GM12892 (cell line): ENCODE measurements at regions not wholly inside any gene's neighbourhood (a gene's known extent, or its start where the extent isn't known, plus 50 kb on each side); places are given as distances from the start of the nearest gene placed in this dataset.

Experiments used
- DNase-seq: peaks from one replicate; pipeline ENCODE4 v3.0.0; 2011; ENCODE audit not compliant: insufficient read length
- FAIRE-seq: peaks from 2 replicates; lab custom pipeline; 2011; peaks lifted over from hg19 to GRCh38; lab: Jason Lieb, UNC
- POLR2A ChIP-seq: IDR thresholded peaks from 2 replicates; pipeline ENCODE4 v1.6.1; 2011; ENCODE audit warnings: low read depth, low read length, control low read depth
- POLR2AphosphoS5 ChIP-seq: IDR thresholded peaks from 2 replicates; pipeline ENCODE4 v1.6.1; 2011; ENCODE audit warnings: low read depth, low read length, control low read depth
- TAF1 ChIP-seq: IDR thresholded peaks from 2 replicates; pipeline ENCODE4 v1.6.1; 2011; ENCODE audit warnings: low read depth, mild to moderate bottlenecking, control low read depth, low read length, borderline replicate concordance

DNA sequence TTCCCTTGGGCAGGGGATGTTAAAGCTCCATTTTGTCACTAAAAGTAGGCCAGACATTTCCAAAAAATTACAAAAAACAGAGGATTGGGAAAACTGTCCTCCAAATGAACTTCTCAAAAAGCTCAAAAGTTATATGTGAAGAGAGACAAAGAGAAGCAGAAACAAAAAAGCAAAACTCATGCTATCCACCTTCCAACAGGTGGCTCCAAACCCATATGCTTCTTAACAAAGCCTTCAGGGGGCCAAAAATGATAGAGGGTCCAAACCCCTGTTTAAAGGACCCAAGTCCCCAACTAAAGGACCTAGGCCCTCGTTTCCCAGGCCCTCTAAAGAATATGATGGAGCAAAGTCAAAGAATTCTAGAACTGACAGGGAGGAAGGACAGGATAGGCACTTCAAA, 146.7 kb downstream of the AASDHPPT start:
- FAIRE-seq (no peak), DNase-seq (no peak)
- no peak for TF ChIP-seq POLR2A
- TF ChIP-seq TAF1: no peak
- no peak for TF ChIP-seq POLR2AphosphoS5

DNA sequence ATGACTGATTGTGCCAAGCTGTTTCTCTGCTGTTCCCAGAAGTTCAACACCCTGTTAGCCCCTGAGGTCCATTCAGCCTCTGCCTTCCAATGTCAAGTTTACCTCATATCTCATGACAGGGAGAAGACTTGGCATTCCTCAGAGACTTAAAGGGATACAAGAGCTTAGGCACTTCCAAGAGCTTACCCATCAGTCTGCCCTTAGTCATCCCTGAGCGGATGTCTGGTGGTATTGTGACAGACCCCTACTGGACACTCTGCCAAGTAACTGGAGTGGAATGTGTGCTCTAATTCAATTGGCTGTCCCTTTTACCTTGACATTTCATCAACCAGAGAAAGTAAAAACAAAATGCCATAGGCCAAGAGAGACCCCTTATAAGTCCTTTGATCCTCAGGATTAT, 151.5 kb downstream of the AASDHPPT start:
- TF ChIP-seq TAF1: no peak
- no peak for TF ChIP-seq POLR2AphosphoS5
- no peak for TF ChIP-seq POLR2A
- DNase-seq: no peak
- no peak for FAIRE-seq

DNA sequence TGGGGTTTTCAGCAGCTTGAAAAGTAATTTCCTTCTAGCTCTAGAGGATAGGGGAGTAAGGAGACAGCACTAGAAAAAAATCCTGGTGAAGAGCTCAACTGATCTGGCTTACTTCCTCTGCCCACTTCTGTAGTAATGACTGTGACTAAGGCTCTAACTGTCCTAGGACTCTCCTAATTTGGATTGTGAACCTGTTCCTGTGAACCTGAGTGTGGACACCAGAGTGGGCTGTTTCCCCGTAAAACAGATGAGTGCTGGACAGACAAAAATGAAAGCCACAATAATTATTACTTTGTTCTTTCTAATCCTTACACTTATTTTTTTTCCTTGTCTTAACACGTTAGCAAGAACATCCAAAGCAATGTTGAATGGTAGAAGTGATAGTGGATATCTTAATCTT, 154.1 kb downstream of the AASDHPPT start:
- no peak for DNase-seq
- no peak for TF ChIP-seq POLR2AphosphoS5
- TF ChIP-seq TAF1: no peak
- TF ChIP-seq POLR2A: no peak
- FAIRE-seq: no peak

DNA sequence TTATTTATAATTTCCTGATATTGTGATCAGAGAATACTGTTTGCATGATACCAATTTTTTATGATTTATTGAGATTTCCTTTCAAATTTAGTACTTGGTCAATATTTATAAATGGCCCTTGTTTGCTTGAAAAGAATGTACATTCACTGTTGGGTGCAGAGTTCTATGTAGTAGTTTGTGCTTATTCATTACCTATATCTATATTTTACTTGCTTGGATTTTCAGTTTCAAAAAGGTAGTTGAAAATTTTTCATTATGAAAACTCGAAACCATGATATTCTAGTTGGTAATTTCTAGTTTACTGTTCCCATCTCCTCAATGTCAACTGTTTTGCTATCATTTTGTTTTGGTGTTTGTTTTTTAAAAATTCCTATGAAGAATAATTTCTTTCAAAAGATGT, 155.7 kb downstream of the AASDHPPT start:
- no peak for TF ChIP-seq POLR2AphosphoS5
- TF ChIP-seq POLR2A: no peak
- no peak for TF ChIP-seq TAF1
- FAIRE-seq (no peak), DNase-seq (no peak)

DNA sequence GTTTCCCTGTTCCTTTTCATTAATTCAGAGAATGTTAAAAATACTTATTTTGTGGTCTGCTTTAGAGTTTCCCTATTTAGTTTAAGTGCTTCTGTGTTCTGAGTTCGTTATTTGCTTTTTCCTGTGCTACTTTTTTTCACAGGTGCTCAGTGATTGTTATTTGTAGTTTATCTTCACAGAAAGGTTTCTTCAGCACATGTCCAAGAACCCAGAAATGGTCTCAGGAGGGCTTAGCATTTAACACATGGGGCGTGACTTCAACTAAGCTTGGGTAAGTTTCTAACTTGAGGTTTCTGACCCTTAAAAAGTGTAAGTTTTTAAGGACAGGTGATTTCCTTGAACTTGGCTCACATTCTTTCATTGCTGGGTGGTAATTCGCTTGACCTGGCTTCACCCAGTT, 157.3 kb downstream of the AASDHPPT start:
- TF ChIP-seq TAF1 (no peak), POLR2AphosphoS5 (no peak), POLR2A (no peak)
- DNase-seq: no peak
- no peak for FAIRE-seq

DNA sequence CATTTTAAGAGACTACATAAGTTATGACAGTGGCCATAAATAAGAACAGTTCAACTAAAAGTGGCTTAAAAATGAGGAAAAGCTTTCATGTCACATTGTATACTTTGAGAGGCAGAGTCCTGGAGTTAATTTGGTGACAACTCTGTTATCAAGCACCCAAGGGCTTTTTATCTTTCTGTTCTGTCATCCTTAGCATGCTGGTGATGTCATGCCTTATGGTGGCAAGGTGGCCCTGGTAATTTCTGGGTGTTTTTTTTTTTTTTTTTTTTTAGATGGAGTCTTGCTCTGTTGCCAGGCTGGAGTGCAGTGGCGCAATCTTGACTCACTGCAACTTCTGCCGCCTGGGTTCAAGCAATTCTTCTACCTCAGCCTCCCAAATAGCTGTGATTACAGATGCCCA, 158.8 kb downstream of the AASDHPPT start:
- DNase-seq: no peak
- TF ChIP-seq TAF1: no peak
- no peak for TF ChIP-seq POLR2AphosphoS5
- no peak for TF ChIP-seq POLR2A
- no peak for FAIRE-seq

DNA sequence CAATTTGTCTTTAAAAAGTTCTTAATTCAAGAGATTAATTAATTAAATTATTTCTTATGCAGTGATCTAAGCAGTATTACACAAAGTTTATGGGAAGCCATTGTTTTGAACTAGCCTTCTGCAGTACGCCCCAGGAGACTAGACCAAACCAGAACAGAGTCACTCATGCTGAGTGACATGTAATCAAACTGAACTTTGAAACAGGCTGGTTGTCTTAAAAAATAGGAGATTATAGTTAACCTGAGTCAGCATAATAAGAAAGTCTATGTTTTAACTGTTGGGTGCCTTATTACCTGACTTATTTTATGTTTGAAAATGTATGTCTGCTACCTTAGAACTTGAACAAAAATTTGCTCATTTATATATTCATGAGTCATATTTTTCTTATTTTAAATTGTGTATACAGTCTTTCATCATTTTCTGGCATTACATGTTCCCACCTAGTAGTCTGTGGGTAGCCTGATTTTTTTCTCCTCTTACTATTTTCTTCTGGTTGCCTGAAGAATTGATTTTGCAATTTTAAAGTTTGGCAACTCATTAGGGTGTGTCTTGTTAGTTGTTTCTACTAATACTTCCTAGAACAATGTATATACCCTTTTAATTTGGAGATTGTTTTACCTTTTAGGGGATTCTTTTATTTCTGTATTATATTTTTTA, 161.4 kb downstream of the AASDHPPT start:
- FAIRE-seq: no peak
- no peak for TF ChIP-seq TAF1
- no peak for TF ChIP-seq POLR2A
- TF ChIP-seq POLR2AphosphoS5: no peak
- no peak for DNase-seq

DNA sequence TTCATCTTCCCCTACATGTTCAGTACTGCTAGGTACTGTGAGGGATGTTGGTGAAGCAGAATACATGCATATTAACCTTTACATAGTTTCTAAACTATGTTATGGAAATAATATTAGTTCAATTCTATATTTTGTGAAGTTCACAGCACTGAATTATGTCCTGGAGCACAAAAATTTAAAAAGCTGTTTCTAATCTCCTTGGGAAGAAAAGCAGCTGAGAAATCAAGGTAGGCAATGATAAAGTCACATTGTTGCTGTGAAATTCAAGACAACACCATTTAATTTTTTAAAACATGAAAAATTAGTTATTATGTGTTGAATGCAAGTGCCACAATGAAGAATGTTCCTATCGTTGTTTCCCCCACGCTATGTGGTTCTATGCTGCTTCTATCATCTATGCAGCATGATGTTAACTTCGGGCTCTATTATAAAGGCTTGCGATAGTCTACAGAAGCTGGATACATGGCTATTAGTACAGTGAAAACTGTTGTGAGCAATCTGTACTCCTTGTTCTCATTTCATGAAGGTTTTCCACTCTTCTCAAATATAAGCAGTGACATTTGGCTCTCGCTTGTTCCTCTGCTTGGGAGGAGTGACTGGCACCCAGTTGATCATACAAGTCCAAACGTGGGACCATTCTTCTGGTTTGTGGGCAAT, 164.3 kb downstream of the AASDHPPT start:
- FAIRE-seq: no peak
- DNase-seq: no peak
- no peak for TF ChIP-seq POLR2AphosphoS5
- no peak for TF ChIP-seq TAF1

DNA sequence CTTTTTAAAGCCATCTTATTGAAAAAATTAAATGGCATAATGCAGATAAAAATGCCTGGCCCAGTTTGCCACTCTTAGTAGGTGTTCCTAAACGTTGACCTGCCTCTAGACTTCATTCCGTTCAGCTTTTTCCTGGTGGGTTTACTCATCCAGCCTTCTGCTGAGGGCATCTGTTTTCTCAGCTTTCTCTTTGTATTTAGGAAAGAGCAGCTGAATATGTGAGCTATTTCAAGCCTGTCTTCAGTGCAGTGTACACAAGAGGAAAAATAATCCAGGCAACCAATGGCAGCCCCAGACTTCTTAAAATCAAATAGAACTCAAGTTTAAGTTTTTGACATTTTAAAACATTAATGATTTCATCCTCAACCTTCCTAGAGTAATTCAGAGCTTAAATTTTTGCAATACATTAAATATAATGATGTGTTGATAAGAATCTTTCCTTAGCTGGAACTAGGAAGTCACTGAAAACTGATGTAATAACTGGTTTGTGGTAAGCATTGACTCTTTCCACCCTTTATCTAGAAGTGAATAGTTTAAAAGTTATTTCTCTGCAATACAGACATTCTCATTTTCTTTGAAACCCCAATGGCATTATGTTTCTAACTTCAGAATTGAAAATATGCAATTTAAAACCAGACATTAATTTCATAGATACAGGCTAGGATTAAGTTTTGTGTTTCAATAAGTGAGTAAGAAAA, 165.4 kb downstream of the AASDHPPT start:
- FAIRE-seq: no peak
- TF ChIP-seq POLR2AphosphoS5 (no peak), POLR2A (no peak), TAF1 (no peak)
- DNase-seq: no peak

DNA sequence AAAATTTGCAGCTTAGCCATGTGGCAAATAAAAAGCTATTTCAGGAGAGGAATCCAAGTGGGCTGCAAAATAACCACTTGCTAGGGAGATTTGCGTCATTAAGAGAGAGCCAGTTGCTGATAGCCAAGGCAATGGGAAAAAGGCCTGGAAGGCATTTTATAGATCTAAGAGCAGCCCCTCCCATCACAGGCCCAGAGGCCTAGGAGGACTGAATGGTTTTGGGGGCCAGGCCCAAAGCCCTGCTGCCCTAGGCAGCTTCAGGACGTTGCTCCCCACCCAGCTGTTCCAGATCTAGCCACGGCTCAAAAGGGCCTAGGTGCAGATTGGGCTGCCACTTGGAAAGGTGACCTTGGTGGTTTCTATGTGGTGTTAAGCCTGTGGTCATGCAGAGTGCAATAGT, 169.0 kb downstream of the AASDHPPT start:
- no peak for FAIRE-seq
- TF ChIP-seq TAF1 (no peak), POLR2AphosphoS5 (no peak)
- DNase-seq: no peak

DNA sequence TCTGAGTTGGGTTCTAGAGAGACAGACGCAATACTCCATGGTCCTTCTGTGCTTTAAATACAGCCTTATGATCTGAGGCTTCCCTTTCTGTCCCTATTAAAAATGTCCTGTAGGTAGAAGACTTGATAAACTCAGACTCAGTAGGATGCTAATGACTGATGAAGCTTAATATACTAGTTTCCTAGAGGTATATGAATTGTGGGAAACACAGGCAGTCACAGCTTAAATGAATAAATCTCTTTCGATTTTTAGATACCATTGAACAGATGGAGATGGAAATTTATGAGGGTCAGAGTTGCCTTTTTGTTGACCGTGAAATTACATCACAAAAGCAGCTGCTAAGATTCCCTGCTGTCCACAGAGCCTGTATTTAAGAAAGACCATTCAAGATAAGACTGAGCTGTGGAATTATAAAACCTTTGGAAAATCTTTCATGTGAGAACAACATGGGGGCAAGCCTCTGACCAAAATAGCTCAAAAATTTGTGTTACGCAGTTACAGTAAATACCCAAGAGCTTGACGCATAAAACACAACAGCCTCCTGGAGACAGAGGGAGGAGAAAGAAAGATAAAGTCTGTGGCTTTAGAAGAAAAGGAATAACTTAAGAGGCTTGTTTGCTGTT, 172.3 kb downstream of the AASDHPPT start:
- no peak for TF ChIP-seq TAF1
- no peak for TF ChIP-seq POLR2A
- TF ChIP-seq POLR2AphosphoS5: no peak
- DNase-seq: no peak
- FAIRE-seq: no peak

DNA sequence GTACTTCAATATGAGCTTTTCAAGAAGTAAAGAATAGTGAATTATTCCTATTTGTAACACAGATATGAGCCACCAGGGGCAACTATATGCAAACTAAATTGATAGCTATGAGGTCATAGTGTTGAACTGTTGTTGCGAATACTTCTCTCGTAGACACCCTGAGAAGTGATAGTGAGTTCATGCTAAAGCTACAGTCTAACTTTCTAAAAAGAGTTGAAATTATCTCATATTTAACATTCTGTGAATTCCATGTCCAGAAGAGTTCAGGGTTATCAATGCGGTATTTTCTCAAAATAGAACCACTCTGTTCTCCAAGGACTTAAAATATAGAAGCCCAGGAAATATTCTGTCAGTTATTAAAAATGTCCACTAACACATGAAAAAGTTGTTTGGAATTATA, 185.4 kb downstream of the AASDHPPT start:
- no peak for FAIRE-seq
- TF ChIP-seq POLR2AphosphoS5: no peak
- no peak for TF ChIP-seq TAF1
- TF ChIP-seq POLR2A: no peak
- DNase-seq: no peak
